Fibroblast of skin of scalp (primary cell): ENCODE measurements at regions not wholly inside any gene's neighbourhood (a gene's known extent, or its start where the extent isn't known, plus 50 kb on each side); places are given as distances from the start of the nearest gene placed in this dataset.

ENCODE experiments used
- DNase-seq: peaks from one replicate; pipeline ENCODE4 v3.0.0-alpha.2; 2013

- no peak for DNase-seq
Measured at GRCh38 chr6:6376845-6377244, 56.4 kb upstream of the F13A1 start.

- no peak for DNase-seq
Measured at GRCh38 chr6:6377621-6378020, 57.2 kb upstream of the F13A1 start.

DNA sequence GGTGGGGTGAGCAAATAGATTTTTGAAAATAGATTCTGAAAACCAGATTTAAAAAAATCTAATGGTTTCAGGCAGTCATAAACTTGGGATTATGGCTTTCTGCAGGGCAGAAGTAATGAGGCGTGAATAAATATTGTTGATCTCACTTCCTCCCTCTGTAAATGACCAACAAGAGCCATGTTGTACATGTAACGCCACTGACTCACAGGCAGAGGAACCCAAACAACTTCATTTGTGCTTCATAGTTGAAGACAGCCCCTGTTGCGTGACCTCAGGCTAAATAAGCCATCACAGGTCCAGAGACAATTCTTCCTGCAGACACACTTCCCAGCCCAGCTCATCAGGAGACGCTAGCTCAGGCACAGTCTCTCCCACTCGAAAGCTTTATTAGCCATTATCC is 59.1 kb upstream of the F13A1 start:
- DNase-seq = no peak

DNA sequence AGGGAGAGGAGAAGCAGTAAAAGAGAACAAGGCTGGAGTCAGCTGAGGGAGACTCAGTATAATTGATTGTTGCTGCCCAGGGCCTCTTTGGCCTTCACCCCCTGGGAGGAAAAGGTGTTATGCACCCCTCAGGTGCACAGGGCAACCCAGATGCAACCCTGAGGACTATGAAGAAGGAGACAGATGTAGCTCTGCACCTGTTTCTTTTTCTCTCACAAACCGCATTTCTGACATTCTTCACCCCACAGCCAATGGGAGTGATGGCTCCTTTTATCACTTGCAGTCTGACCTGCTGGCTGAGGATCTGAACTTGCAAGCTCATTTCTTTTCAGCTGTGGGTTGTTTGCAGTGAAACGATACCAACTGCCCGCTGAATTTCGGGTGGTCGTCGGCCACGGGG is 64.1 kb upstream of the F13A1 start:
- no peak for DNase-seq

DNA sequence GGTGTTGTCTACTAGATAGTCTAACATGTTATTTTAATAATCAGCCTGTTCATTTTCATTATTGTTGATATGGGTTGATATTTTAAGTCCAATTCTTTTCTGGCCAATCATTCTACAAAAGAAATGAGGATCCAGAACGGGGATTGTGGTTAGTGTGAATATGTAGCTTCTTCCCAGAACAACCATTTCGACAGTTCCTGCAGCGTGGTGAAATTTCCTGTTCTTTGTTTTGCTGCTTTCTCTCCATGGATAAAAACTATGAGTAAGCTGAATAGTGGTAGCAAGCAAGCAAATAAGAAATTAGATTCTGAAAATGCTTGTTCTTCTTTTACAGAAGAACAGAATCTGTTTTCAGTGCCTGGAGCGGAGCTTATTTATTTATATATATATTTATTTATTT is 65.5 kb upstream of the F13A1 start:
- DNase-seq = no peak

GRCh38 chr6:6390849-6391602 is 70.6 kb upstream of the F13A1 start:
- DNase-seq = no peak

DNA sequence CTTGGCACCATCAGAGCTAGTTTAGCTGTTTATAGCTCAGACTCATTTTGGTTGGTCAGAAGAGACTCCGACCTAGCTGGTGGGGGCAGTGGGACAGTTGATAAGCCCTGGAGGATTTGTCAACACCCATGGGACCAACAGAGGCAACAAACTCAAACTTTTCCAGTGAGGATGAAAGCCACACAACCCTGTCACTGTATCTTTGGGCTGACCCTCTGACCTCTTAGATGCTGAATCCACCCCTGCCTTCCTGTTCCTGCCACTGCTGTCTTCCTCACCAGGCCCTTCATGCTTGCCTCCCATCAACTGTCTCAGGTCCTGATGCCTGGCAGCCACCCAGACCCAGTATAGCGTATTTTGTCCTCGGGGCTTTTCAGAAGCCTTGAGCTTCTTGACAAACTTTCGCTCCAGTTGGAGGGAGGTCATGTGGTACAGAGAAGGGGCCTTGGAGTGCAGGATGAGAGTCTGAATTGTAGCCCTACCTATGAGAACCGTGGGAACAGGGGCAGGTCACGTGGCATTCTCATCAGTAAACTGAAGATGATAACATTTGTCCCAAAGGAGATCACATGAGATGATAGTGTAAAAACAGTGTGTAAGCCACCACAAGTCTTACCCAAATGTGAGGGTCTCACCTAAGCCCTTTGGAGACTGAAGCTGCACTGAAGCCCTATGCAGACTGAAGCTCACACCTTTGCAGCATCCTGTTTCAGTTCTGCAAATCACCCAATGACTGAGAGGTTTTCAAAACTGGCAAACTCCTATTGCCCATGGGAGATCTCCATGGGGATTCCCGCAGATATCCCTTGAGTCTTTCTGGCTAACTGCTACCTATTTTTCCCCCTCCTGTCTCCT is 72.0 kb upstream of the F13A1 start:
- DNase-seq = no peak

GRCh38 chr6:6393069-6393529 is 72.6 kb upstream of the F13A1 start:
- DNase-seq = no peak

DNA sequence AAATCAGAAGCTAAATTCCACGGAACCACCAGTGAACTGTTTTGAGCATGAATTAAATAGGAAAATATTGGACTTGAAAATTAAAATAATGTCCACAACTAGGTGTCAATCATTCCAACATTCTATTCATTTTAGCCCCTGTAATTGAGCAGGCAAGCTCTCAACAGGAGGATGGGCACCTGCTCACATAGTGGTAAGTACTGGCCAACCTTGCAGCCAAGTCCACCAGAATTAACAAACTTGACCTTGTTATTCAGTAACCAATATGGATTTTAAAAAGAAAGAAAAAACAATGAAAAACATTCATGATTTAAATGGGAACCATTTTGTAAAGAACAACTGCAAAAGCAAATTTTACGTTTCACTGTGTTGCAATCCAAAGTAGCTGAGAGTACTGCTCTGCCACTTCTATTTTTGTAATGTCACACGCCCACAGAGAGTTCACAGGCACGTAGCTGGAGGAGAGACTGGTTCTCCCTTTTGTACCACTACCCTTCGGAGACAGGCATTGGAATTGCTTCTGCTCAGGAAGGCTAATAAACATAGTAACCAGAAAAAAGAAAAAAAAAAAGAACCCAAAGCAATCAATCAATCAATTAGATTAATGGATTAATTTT is 75.2 kb upstream of the F13A1 start:
- no peak for DNase-seq

DNA sequence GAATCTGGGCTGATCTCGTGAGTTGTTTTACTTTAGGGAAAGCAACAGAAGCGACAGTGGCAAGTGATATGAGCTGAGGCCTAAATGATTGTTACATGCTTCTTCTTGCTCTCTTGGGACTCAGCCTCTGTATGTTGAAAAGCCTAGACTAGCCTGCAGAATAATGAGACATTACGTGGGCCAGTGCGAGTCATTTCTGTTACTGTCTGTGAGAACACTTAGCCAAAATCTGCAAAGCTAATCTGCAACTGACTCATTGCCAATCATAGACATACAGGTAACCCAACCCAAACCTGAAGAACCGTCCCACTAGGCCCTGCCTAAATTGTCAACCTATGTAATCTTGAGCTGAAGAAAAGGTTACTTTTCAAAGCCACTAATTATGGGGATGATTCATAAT is 77.4 kb upstream of the F13A1 start:
- peak; percentile 22 for DNase-seq

DNA sequence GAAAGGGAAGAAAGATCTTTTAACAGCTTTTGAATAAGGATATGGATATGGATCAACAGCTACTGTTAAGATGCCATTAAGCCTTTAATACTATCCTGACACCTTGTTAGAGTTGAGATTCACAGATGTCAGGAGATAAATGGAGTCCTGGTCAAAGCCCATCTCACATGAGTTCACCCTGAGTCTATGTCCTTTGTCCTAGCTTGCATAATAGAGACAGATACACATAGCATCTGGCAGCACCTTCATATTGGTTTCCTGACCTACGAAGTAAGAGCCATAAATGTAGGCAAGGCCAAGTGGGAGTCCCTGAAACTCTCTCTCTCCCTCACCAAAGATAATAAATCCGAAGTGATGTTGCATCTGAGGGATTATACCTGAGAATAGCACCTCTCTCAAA is 79.1 kb upstream of the F13A1 start:
- DNase-seq = no peak

DNA sequence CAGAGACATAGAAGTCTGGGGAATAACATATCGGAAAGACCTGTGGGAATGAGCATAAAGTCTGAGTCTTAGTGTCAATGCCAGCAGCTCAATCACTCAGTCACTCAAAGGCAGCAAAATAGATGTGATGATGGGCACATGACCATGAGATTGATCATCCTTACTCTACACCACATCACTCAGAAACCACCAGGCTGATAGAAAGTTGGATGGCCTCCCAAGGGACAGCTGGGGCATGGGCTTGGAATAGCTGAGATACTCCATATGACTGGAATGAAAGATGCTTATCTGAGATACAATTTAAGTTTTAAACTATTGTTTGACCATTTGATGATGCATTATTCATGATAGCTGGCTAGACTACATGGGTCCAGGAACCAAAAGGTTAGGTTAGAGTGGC is 80.9 kb upstream of the F13A1 start:
- DNase-seq = no peak

DNA sequence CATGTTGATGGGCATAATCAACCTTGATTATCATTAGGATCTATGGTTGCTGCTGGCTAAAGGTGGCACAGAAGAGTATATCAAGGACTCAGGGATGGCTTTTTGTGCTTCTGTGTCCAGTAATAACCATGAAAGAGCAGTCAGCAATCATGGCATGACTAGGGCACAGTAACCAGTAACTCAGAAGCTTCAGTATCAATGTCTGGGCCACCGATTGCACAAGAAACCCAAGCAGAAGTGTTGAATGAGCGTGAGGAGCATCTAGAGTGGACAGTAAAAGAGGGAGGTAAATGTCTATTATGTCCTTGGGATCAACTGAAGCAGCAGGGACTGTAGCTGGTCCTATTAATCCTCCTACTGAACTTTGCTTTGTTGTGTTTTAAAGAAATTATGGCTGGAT is 81.5 kb upstream of the F13A1 start:
- no peak for DNase-seq

DNA sequence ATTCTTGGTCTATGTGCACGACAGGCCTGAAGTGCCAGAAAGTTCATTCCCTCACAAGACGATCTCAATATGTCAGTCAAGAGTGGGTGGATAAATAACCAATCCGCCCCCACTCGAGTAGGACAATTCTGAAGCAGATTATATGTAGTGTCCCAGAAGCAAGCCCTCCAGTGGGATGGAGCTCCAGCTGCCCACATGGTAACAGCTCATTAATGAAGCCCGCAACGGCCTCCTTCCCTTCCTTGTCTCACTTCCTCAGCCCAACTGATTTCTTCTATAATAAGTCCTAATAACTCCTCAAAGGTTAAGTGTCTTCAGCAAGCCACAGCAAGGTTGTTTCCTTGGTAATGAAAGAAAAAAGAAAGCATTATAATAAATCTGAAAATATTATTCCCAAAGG is 82.1 kb upstream of the F13A1 start:
- DNase-seq = no peak

DNA sequence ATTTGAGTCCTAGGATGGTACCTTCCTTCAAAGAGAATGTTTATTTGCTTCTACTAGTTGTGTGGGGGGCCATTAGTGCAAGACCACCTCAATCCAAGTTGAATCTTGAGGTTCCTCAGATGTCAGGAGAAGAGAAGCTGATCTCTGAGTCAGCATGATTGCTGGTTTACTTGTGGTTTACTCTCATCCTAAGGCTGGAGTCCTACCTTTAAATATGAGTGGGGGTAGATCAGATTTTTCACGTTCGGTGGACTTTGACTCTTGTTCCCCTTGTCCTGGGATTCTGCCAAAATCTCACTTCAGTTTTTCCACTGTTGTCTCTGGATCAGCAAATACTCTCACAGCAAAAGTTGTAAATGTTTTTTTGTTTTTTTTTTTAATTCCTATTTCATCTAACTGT is 84.6 kb upstream of the F13A1 start:
- DNase-seq = no peak

DNA sequence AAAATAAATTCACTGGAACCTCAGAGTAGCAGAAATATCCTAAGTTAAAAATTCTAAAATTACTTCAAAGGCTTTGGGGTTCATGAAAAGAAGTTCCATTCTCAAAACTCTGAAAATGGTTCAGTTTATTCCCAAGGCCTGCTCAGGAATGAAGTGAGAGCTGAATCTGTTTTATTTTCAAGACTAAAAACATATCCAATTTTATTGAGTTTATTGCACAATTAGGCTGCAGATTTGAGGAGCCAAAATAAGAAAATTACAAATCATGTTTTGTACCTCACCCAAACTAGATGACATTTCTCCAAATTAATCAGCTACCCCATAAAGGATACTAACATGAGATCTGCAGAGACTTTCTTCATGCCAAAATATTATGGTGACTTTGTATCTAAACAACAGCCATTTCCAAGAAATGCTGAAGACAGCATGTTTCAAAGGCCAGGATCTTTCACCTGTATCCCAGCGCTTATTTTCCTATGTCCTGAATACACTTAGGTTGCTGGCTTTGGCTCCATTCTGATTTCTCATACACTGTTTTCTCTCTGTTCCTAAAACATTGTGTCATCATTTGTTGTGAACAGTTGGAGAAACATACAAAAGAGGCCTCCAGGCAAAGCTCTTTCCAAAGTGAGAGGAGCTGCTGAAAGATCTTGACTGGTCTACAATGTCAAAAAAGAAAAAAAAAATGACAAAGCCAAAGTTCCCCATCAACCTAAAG is 85.7 kb upstream of the F13A1 start:
- DNase-seq = no peak

DNA sequence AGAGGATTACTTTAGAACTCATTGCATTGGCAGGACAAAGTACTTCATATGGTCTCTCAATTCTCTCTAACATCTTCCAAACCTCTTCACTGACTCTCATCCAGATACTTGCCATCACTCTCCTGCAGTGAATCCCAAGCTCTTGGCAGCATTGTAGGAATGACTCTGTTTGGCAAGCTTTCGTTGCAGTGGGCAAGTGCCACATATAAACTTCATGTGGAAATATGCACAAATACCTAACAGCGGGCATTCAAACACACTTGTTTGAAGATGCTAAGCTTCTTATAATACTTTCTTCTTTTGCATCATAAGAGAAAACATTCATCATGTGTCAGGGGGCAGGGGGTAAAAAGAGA is 86.2 kb upstream of the F13A1 start:
- DNase-seq = no peak

DNA sequence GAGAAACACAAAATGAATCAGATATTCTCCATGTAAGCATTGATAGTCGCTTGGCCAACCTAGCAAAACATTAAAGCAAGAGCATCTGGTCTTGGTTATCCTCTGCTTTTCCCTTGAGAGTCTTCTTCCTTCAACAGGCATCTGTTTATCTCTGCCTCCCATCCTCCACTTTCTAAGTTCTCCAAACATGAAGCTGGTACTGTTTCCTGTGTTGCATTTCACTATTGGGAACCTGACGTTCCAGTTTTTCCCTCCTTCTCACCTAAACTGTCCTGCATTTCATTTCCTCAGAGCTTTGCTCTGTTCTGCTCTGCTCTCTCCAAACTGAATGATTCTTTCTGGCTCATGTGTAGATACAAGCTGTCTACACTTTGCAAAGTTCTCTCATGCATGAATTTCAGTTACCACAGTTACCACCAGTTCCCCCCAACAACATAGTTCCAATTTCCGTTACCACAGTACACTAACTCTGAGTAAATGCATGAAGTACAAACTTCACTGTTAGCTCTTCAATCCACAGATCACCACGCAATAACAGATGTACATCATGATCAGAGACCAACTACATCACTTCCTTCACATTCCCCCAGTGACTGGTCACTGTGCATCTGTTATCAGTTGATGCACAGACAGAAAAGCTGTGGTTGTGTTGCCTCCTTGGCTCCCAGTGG is 86.7 kb upstream of the F13A1 start:
- peak; percentile 71 for DNase-seq

DNA sequence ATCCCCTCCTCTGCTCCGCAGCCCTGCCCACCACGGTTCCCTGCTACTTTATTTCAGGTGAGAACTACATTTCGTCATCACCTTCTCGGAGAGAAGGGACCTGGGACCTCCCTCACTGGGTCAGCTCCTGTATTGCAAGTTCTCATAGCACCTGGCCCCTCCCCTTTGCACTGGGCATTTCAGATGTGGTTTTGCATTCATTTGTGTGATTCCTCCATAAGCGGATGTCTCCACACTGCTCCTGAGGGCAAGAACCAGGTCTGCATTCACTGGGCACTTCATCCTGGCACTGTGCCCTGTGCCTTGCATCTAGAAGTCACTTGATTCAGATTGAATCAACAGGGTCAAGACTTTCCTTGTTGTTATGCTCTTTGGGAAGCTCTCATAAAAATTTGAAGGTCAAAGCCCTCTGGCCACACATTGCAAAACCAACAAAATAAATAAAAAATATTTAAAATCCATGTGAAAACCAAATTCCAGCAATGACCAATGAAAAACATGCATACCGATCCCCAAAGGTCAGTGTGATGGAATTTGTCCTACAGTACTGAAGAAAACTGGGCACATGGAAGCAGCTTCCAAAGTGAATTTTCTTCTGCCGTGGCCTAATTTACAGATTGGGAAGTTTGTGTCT is 89.1 kb upstream of the F13A1 start:
- DNase-seq = no peak

- DNase-seq = no peak
Measured at GRCh38 chr6:6411115-6411514, 90.7 kb upstream of the F13A1 start.

GRCh38 chr6:6412221-6412620 is 91.8 kb upstream of the F13A1 start:
- no peak for DNase-seq

- no peak for DNase-seq
Measured at GRCh38 chr6:6412700-6413099, 92.2 kb upstream of the F13A1 start.
